Stimulated activated naive CD8-positive, alpha-beta T cell treated with anti-CD3 and anti-CD28 coated beads, Interleukin-15, Interleukin-2, amounts not matched to agents 100 ng/mL and 50 ng/mL, for 24 hours (primary cell): ENCODE measurements at regions not wholly inside any gene's neighbourhood (a gene's known extent, or its start where the extent isn't known, plus 50 kb on each side); places are given as distances from the start of the nearest gene placed in this dataset.

Experiments used
- H3K27ac Mint-ChIP-seq: one replicate; pipeline ENCODE4 v1.8.0; 2021; ENCODE audit warnings: mild to moderate bottlenecking, mixed read lengths
- H3K27me3 Mint-ChIP-seq: one replicate; pipeline ENCODE4 v1.8.0; 2021; ENCODE audit warnings: mixed read lengths
- H3K36me3 Mint-ChIP-seq: one replicate; pipeline ENCODE4 v1.8.0; 2021; ENCODE audit warnings: low read depth, mixed read lengths
- H3K4me1 Mint-ChIP-seq: one replicate; pipeline ENCODE4 v1.8.0; 2021; ENCODE audit warnings: low read depth, mixed read lengths
- H3K4me3 Mint-ChIP-seq: one replicate; pipeline ENCODE4 v1.8.0; 2021; ENCODE audit warnings: mild to moderate bottlenecking, mixed read lengths
- H3K9me3 Mint-ChIP-seq: one replicate; pipeline ENCODE4 v1.8.0; 2021; ENCODE audit warnings: mixed read lengths

GRCh38 chr9:120338340-120338739 lies 241.6 kb downstream of the CDK5RAP2 start:
- H3K4me1 Mint-ChIP-seq: peaks cover 12% of the 10 kb centered on the region
- no peak overlapping the region for H3K4me3 Mint-ChIP-seq
- H3K27ac Mint-ChIP-seq: no peak overlapping the region
- no peaks in the 10 kb centered on the region for H3K9me3 Mint-ChIP-seq
- no peaks in the 10 kb centered on the region for H3K36me3 Mint-ChIP-seq
- H3K27me3 Mint-ChIP-seq: peaks cover 19% of the 10 kb centered on the region

GRCh38 chr9:120337131-120337530 lies 242.8 kb downstream of the CDK5RAP2 start:
- no peaks in the 10 kb centered on the region for H3K36me3 Mint-ChIP-seq
- H3K9me3 Mint-ChIP-seq: no peaks in the 10 kb centered on the region
- H3K27ac Mint-ChIP-seq: no peak overlapping the region
- no peak overlapping the region for H3K4me3 Mint-ChIP-seq
- peaks cover 12% of the 10 kb centered on the region for H3K4me1 Mint-ChIP-seq
- H3K27me3 Mint-ChIP-seq: peaks cover 23% of the 10 kb centered on the region

GRCh38 chr9:120336753-120337090 lies 243.2 kb downstream of the CDK5RAP2 start:
- Mint-ChIP-seq H3K4me1 (peaks cover 12% of the 10 kb centered on the region), H3K9me3 (no peaks in the 10 kb centered on the region), H3K36me3 (no peaks in the 10 kb centered on the region), H3K27ac (no peak overlapping the region), H3K27me3 (peaks cover 22% of the 10 kb centered on the region), H3K4me3 (no peak overlapping the region)

- Mint-ChIP-seq H3K36me3 (no peaks in the 10 kb centered on the region), H3K27me3 (peaks cover 22% of the 10 kb centered on the region), H3K9me3 (no peaks in the 10 kb centered on the region), H3K4me3 (no peak overlapping the region), H3K4me1 (peaks cover 12% of the 10 kb centered on the region), H3K27ac (peak overlapping the region; percentile 56)
Measured at GRCh38 chr9:120336021-120336752, 243.8 kb downstream of the CDK5RAP2 start.

- Mint-ChIP-seq H3K9me3 (no peaks in the 10 kb centered on the region), H3K4me1 (peaks cover 12% of the 10 kb centered on the region), H3K36me3 (no peaks in the 10 kb centered on the region), H3K27ac (no peak overlapping the region), H3K4me3 (no peak overlapping the region), H3K27me3 (peaks cover 19% of the 10 kb centered on the region)
Measured at GRCh38 chr9:120331913-120332312, 248.1 kb downstream of the CDK5RAP2 start.

- H3K36me3 Mint-ChIP-seq: no peaks in the 10 kb centered on the region
- peaks cover 22% of the 10 kb centered on the region for H3K27me3 Mint-ChIP-seq
- no peak overlapping the region for H3K4me3 Mint-ChIP-seq
- H3K9me3 Mint-ChIP-seq: no peaks in the 10 kb centered on the region
- H3K4me1 Mint-ChIP-seq: no peaks in the 10 kb centered on the region
- H3K27ac Mint-ChIP-seq: no peak overlapping the region
Measured at GRCh38 chr9:120330031-120330430, 249.9 kb downstream of the CDK5RAP2 start.

GRCh38 chr9:120327322-120327721 lies 252.6 kb downstream of the CDK5RAP2 start:
- Mint-ChIP-seq H3K4me3 (no peak overlapping the region), H3K9me3 (no peaks in the 10 kb centered on the region), H3K4me1 (no peaks in the 10 kb centered on the region), H3K36me3 (no peaks in the 10 kb centered on the region), H3K27ac (no peak overlapping the region), H3K27me3 (peaks cover 16% of the 10 kb centered on the region)

GRCh38 chr9:120326049-120326693 lies 253.8 kb downstream of the CDK5RAP2 start:
- no peak overlapping the region for H3K27ac Mint-ChIP-seq
- no peaks in the 10 kb centered on the region for H3K36me3 Mint-ChIP-seq
- H3K4me3 Mint-ChIP-seq: no peak overlapping the region
- peaks cover 11% of the 10 kb centered on the region for H3K27me3 Mint-ChIP-seq
- H3K4me1 Mint-ChIP-seq: no peaks in the 10 kb centered on the region
- H3K9me3 Mint-ChIP-seq: no peaks in the 10 kb centered on the region

- Mint-ChIP-seq H3K27ac (no peak overlapping the region), H3K9me3 (no peaks in the 10 kb centered on the region), H3K36me3 (no peaks in the 10 kb centered on the region), H3K4me3 (no peak overlapping the region), H3K4me1 (no peaks in the 10 kb centered on the region), H3K27me3 (peaks cover 5% of the 10 kb centered on the region)
Measured at GRCh38 chr9:120324996-120325642, 254.8 kb downstream of the CDK5RAP2 start.

GRCh38 chr9:120324461-120324860 lies 255.5 kb downstream of the CDK5RAP2 start:
- H3K36me3 Mint-ChIP-seq: no peaks in the 10 kb centered on the region
- peaks cover 9% of the 10 kb centered on the region for H3K27me3 Mint-ChIP-seq
- no peaks in the 10 kb centered on the region for H3K9me3 Mint-ChIP-seq
- no peak overlapping the region for H3K27ac Mint-ChIP-seq
- H3K4me3 Mint-ChIP-seq: no peak overlapping the region
- H3K4me1 Mint-ChIP-seq: no peaks in the 10 kb centered on the region

GRCh38 chr9:120323125-120323524 lies 256.8 kb downstream of the CDK5RAP2 start:
- no peak overlapping the region for H3K4me3 Mint-ChIP-seq

GRCh38 chr9:120319452-120319851 lies 260.5 kb downstream of the CDK5RAP2 start:
- H3K4me3 Mint-ChIP-seq: no peak overlapping the region
- no peak overlapping the region for H3K27ac Mint-ChIP-seq
- H3K4me1 Mint-ChIP-seq: no peaks in the 10 kb centered on the region

More at GRCh38 chr9:120323125-120323524, 256.8 kb downstream of the CDK5RAP2 start:
- H3K36me3 Mint-ChIP-seq: no peaks in the 10 kb centered on the region
- H3K27me3 Mint-ChIP-seq: peaks cover 9% of the 10 kb centered on the region
- H3K4me1 Mint-ChIP-seq: no peaks in the 10 kb centered on the region
- H3K9me3 Mint-ChIP-seq: no peaks in the 10 kb centered on the region
- no peak overlapping the region for H3K27ac Mint-ChIP-seq

GRCh38 chr9:120315154-120315553 lies 264.8 kb downstream of the CDK5RAP2 start:
- H3K27ac Mint-ChIP-seq: no peak overlapping the region
- H3K4me1 Mint-ChIP-seq: no peaks in the 10 kb centered on the region
- H3K9me3 Mint-ChIP-seq: peaks cover 4% of the 10 kb centered on the region
- peaks cover 4% of the 10 kb centered on the region for H3K27me3 Mint-ChIP-seq
- no peaks in the 10 kb centered on the region for H3K36me3 Mint-ChIP-seq
- no peak overlapping the region for H3K4me3 Mint-ChIP-seq

More at GRCh38 chr9:120319452-120319851, 260.5 kb downstream of the CDK5RAP2 start:
- Mint-ChIP-seq H3K36me3 (no peaks in the 10 kb centered on the region), H3K9me3 (no peaks in the 10 kb centered on the region), H3K27me3 (peaks cover 4% of the 10 kb centered on the region)

GRCh38 chr9:120312031-120312430 lies 267.9 kb downstream of the CDK5RAP2 start:
- H3K4me3 Mint-ChIP-seq: no peak overlapping the region
- peaks cover 8% of the 10 kb centered on the region for H3K27me3 Mint-ChIP-seq
- no peaks in the 10 kb centered on the region for H3K36me3 Mint-ChIP-seq
- no peaks in the 10 kb centered on the region for H3K4me1 Mint-ChIP-seq
- peaks cover 4% of the 10 kb centered on the region for H3K9me3 Mint-ChIP-seq
- no peak overlapping the region for H3K27ac Mint-ChIP-seq

GRCh38 chr9:120310035-120310434 lies 269.9 kb downstream of the CDK5RAP2 start:
- Mint-ChIP-seq H3K27ac (no peak overlapping the region), H3K27me3 (peaks cover 8% of the 10 kb centered on the region), H3K9me3 (peaks cover 4% of the 10 kb centered on the region), H3K36me3 (no peaks in the 10 kb centered on the region), H3K4me1 (no peaks in the 10 kb centered on the region), H3K4me3 (no peak overlapping the region)
